ENCODE measurements at regions not wholly inside any gene's neighbourhood (a gene's known extent, or its start where the extent isn't known, plus 50 kb on each side); places are given as distances from the start of the nearest gene placed in this dataset.

DNA sequence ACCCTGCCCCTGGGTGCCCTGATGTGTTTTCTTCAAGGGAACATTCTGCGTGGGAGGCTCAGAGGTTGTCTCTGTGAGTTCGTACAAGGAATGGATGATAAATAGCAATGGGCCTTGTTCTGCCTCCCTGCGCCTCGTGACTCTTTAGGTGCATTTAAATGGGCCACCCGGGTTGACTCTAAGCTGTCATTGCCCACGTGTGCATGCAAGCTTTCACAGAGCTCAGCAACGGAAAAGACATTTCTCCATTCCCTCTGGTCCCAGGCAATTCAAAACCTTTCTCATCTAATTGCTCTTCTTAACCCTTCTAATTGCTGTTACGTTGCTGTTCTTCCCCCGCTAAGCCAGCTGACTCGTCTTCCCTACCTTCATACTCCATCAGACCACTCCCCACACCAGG lies 71.5 kb upstream of the SDK2 start:
- TF ChIP-seq, protein P1, sequence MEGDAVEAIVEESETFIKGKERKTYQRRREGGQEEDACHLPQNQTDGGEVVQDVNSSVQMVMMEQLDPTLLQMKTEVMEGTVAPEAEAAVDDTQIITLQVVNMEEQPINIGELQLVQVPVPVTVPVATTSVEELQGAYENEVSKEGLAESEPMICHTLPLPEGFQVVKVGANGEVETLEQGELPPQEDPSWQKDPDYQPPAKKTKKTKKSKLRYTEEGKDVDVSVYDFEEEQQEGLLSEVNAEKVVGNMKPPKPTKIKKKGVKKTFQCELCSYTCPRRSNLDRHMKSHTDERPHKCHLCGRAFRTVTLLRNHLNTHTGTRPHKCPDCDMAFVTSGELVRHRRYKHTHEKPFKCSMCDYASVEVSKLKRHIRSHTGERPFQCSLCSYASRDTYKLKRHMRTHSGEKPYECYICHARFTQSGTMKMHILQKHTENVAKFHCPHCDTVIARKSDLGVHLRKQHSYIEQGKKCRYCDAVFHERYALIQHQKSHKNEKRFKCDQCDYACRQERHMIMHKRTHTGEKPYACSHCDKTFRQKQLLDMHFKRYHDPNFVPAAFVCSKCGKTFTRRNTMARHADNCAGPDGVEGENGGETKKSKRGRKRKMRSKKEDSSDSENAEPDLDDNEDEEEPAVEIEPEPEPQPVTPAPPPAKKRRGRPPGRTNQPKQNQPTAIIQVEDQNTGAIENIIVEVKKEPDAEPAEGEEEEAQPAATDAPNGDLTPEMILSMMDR (IDR thresholded peaks at IDR 0.05): no peak
- no peak for TF ChIP-seq EZH2 (IDR thresholded peaks at IDR 0.05; ENCODE audit: borderline replicate concordance, insufficient read depth, low read depth, low read length, poor library complexity, severe bottlenecking)

Measured in B cell (primary cell).